ENCODE measurements at regions not wholly inside any gene's neighbourhood (a gene's known extent, or its start where the extent isn't known, plus 50 kb on each side); places are given as distances from the start of the nearest gene placed in this dataset.

DNA sequence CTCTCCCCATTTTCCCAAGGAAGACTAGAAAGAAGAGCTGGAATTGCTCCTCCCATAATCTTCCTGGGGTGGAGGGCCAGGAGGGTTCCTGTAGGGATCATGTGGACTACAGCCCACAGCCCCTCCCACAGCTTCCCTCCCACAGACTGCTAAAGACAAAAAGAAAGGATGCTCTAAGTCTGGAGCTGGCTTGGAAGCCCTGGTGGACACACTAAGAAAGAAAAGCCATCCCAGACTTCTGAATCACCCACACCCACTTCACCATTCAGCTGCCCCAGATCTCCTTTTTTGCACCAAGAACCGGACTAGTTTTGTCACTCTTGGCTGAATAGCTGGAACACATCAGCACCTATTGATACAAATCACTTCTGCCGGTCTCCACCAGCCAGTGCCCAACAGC, 56.8 kb upstream of the PLXNC1 start:
- no peak for DNase-seq
- H3K9me3 ChIP-seq (ENCODE audit: control insufficient read depth, low read length), result no peaks in the 10 kb centered on the region
- H3K36me3 ChIP-seq (ENCODE audit: control insufficient read depth, insufficient read depth, low read length), result no peaks in the 10 kb centered on the region
- no peak overlapping the region for H3K27ac ChIP-seq (ENCODE audit: insufficient read depth, low read length, poor library complexity, severe bottlenecking)
- H3K4me3 ChIP-seq (ENCODE audit: insufficient read depth, low read depth, low read length, poor library complexity, severe bottlenecking), result no peak overlapping the region
- no peaks in the 10 kb centered on the region for H3K27me3 ChIP-seq (replicated peaks; ENCODE audit: control insufficient read depth, insufficient read depth, low read length, poor library complexity, severe bottlenecking)
- no peaks in the 10 kb centered on the region for H3K4me1 ChIP-seq (ENCODE audit: control insufficient read depth, insufficient read depth, low read length, poor library complexity, severe bottlenecking)

- DNase-seq, result no peak
- Histone ChIP-seq H3K4me1 (ENCODE audit: control insufficient read depth, insufficient read depth, low read length, poor library complexity, severe bottlenecking) (no peaks in the 10 kb centered on the region), H3K4me3 (ENCODE audit: insufficient read depth, low read depth, low read length, poor library complexity, severe bottlenecking) (no peak overlapping the region), H3K27me3 (replicated peaks; ENCODE audit: control insufficient read depth, insufficient read depth, low read length, poor library complexity, severe bottlenecking) (no peaks in the 10 kb centered on the region), H3K36me3 (ENCODE audit: control insufficient read depth, insufficient read depth, low read length) (no peaks in the 10 kb centered on the region), H3K9me3 (ENCODE audit: control insufficient read depth, low read length) (no peaks in the 10 kb centered on the region), H3K27ac (ENCODE audit: insufficient read depth, low read length, poor library complexity, severe bottlenecking) (no peak overlapping the region)
These were observed 55.7 kb upstream of the PLXNC1 start for GRCh38 chr12:94092516-94093241.

- no peak for DNase-seq
- no peak overlapping the region for H3K27ac ChIP-seq (ENCODE audit: insufficient read depth, low read length, poor library complexity, severe bottlenecking)
- no peak overlapping the region for H3K4me3 ChIP-seq (ENCODE audit: insufficient read depth, low read depth, low read length, poor library complexity, severe bottlenecking)
- H3K4me1 ChIP-seq (ENCODE audit: control insufficient read depth, insufficient read depth, low read length, poor library complexity, severe bottlenecking), result no peaks in the 10 kb centered on the region
- no peaks in the 10 kb centered on the region for H3K9me3 ChIP-seq (ENCODE audit: control insufficient read depth, low read length)
- H3K27me3 ChIP-seq (replicated peaks; ENCODE audit: control insufficient read depth, insufficient read depth, low read length, poor library complexity, severe bottlenecking), result no peaks in the 10 kb centered on the region
- H3K36me3 ChIP-seq (ENCODE audit: control insufficient read depth, insufficient read depth, low read length), result no peaks in the 10 kb centered on the region
These were observed 53.7 kb upstream of the PLXNC1 start for GRCh38 chr12:94094700-94095099.

DNA sequence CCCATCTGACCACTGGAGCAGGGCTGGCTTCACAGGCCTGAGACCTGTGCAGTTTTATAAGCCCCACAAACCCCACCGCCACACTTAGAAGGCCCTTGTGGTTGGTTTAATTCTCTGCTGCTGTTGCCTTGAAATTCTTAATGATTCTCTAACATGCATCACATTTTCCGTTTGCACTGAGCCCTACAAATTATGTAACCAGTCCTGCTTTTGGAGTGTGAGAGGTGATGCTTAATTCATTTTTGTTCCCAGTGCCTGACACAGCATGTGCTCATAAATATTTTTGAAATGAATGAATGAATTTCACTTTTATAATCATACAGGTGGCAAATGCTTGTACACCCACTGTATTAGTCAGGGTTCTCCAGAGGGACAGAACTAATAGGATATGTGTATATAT, 52.8 kb upstream of the PLXNC1 start:
- H3K4me1 ChIP-seq (ENCODE audit: control insufficient read depth, insufficient read depth, low read length, poor library complexity, severe bottlenecking), result no peaks in the 10 kb centered on the region
- H3K9me3 ChIP-seq (ENCODE audit: control insufficient read depth, low read length), result no peaks in the 10 kb centered on the region
- no peaks in the 10 kb centered on the region for H3K36me3 ChIP-seq (ENCODE audit: control insufficient read depth, insufficient read depth, low read length)
- H3K4me3 ChIP-seq (ENCODE audit: insufficient read depth, low read depth, low read length, poor library complexity, severe bottlenecking), result no peak overlapping the region
- no peak for DNase-seq
- no peaks in the 10 kb centered on the region for H3K27me3 ChIP-seq (replicated peaks; ENCODE audit: control insufficient read depth, insufficient read depth, low read length, poor library complexity, severe bottlenecking)
- no peak overlapping the region for H3K27ac ChIP-seq (ENCODE audit: insufficient read depth, low read length, poor library complexity, severe bottlenecking)

DNA sequence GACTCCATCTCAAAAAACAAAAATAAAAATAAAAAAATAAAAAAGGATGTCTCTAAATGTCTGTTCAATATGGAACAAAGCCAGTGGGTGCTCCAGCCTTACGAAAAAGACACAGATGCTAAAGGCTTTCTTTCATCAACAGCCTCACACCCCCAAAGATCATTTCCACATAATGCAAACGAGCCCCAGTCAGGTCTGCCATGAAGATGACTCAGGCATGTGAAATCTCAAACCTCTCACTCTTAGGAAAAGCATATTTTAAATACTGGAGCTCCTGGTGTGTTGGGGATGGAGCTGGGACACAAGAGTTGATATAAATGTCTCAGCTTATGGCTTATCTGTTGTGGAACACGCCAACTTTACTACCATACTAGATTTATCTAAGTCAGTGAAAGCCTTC, 49.9 kb upstream of the PLXNC1 start:
- H3K27ac ChIP-seq (ENCODE audit: insufficient read depth, low read length, poor library complexity, severe bottlenecking), result no peak overlapping the region

More for the DNA sequence above, 49.9 kb upstream of the PLXNC1 start:
- Histone ChIP-seq H3K4me3 (ENCODE audit: insufficient read depth, low read depth, low read length, poor library complexity, severe bottlenecking) (no peak overlapping the region), H3K4me1 (ENCODE audit: control insufficient read depth, insufficient read depth, low read length, poor library complexity, severe bottlenecking) (no peaks in the 10 kb centered on the region), H3K27me3 (replicated peaks; ENCODE audit: control insufficient read depth, insufficient read depth, low read length, poor library complexity, severe bottlenecking) (no peaks in the 10 kb centered on the region), H3K36me3 (ENCODE audit: control insufficient read depth, insufficient read depth, low read length) (no peaks in the 10 kb centered on the region), H3K9me3 (ENCODE audit: control insufficient read depth, low read length) (no peaks in the 10 kb centered on the region)
- DNase-seq, result no peak

Measured in effector memory CD4-positive, alpha-beta T cell (primary cell).